ENCODE measurements at regions not wholly inside any gene's neighbourhood (a gene's known extent, or its start where the extent isn't known, plus 50 kb on each side); places are given as distances from the start of the nearest gene placed in this dataset.

DNA sequence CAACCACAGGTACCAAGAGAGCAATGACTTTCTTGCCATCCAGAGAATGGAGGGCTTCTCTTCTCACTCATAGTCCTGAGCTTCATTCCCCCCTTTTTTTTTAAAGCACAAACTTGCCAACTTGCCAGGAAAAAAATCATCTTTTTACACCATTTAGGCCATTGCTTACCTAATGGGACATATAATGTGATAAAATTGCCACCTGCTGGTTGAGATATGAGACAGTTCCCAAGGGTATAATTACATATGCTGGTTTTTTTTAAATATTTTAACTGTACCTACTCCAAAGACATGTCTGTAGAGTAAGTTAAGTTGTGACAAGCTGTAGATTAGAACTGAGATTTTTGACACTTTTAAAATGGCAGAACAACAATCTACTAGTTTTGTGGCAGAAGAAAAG is 519.1 kb upstream of the SEL1L start:
- no peak for TF ChIP-seq POLR2A (IDR thresholded peaks at IDR 0.05; ENCODE audit: low read length)
- no peak for TF ChIP-seq GATA1 (IDR thresholded peaks at IDR 0.05; ENCODE audit: low read depth, low read length)

Measured in erythroblast (primary cell).